Nephron (organoid): ENCODE measurements at regions not wholly inside any gene's neighbourhood (a gene's known extent, or its start where the extent isn't known, plus 50 kb on each side); places are given as distances from the start of the nearest gene placed in this dataset.
"Not testable (repeated sequence)": the region's sequence is repeated elsewhere in the genome, so short reads cannot be mapped to it uniquely, and the experiment has no call there.

ENCODE experiments used
- H3K27ac Mint-ChIP-seq, 3 experiments: 2 replicates each; pipeline ENCODE4 v1.8.0; 2020; ENCODE audit warnings: mixed read lengths in 3 of 3, mild to moderate bottlenecking in 2 of 3, moderate library complexity in 1 of 3
- H3K27me3 Mint-ChIP-seq: 2 replicates; pipeline ENCODE4 v1.8.0; 2021; ENCODE audit warnings: low read depth, mild to moderate bottlenecking, moderate library complexity, mixed read lengths
- H3K36me3 Mint-ChIP-seq: 2 replicates; pipeline ENCODE4 v1.8.0; 2020; ENCODE audit warnings: low read depth, mixed read lengths
- H3K4me1 Mint-ChIP-seq: 2 replicates; pipeline ENCODE4 v1.8.0; 2020; ENCODE audit warnings: mixed read lengths
- H3K4me3 Mint-ChIP-seq, 3 experiments: 2 replicates each; pipeline ENCODE4 v1.8.0; 2020; ENCODE audit warnings: mild to moderate bottlenecking in 3 of 3, mixed read lengths in 3 of 3, moderate library complexity in 2 of 3
- H3K9me3 Mint-ChIP-seq: 2 replicates; pipeline ENCODE4 v1.8.0; 2020; ENCODE audit warnings: mixed read lengths

DNA sequence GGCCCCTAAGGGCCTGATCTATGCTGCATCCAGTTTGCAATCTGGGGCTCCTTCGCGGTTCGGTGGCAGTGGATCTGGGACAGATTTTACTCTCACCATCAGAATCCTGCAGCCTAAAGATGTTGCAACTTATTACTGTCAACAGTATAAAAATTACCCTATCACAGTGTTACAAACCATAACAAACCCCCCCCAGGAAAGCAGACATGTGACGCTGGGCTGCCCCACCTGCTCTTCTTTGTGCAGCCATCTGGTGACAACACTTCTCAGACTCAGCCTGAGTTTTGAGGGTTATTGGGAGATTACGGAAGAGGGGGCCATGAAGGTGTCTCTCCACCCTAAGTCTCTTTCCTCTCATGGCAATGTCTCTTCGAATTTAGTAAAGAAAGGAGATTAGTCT lies 1204.2 kb downstream of the RPIA start:
- H3K36me3 Mint-ChIP-seq, H3K4me1 Mint-ChIP-seq, H3K4me3 Mint-ChIP-seq, H3K27me3 Mint-ChIP-seq, H3K27ac Mint-ChIP-seq, H3K9me3 Mint-ChIP-seq: not testable (repeated sequence)

DNA sequence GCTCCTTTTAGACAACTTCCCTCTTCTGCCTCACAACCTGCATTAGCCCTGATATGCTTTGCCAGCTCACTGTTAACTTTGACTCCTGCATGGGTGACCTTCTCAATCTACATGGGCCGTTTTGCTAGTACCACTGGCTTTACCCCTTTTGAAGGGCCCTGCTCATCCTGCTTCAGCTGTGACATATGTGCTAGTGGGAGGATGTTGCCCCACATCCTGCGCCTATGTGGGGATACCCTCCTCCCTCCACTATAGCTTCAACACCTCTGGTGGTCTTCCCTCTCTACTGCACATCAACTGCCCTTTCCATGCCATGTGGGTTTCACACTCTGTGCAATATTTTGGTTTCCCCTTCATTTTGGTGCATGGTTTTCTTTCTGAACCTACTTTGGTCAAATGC lies 1235.5 kb downstream of the RPIA start:
- not testable (repeated sequence) for H3K9me3 Mint-ChIP-seq, H3K4me1 Mint-ChIP-seq, H3K27me3 Mint-ChIP-seq, H3K27ac Mint-ChIP-seq, H3K4me3 Mint-ChIP-seq, H3K36me3 Mint-ChIP-seq

DNA sequence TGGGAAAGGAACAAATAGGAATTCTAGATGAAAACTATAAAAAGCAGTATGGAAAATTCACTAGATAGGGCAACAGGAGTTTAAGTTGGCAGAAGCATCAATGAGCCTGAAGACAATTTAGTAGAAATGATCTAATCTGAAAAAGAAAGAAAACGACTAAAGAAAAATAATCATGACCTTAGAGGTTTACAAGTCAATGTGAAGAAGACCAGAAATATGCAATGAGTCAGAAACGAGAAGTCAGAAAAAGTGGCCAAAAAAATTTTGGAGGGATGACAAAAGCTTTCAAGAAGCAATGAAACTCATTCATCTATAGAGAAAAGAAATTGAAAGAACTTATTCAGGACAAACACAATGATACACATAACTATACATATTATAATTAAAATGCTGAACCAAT lies 1244.0 kb downstream of the RPIA start:
- H3K4me1 Mint-ChIP-seq, H3K4me3 Mint-ChIP-seq, H3K36me3 Mint-ChIP-seq, H3K27me3 Mint-ChIP-seq, H3K27ac Mint-ChIP-seq: not testable (repeated sequence)
- H3K9me3 Mint-ChIP-seq = peaks cover 13% of the 10 kb centered on the region

DNA sequence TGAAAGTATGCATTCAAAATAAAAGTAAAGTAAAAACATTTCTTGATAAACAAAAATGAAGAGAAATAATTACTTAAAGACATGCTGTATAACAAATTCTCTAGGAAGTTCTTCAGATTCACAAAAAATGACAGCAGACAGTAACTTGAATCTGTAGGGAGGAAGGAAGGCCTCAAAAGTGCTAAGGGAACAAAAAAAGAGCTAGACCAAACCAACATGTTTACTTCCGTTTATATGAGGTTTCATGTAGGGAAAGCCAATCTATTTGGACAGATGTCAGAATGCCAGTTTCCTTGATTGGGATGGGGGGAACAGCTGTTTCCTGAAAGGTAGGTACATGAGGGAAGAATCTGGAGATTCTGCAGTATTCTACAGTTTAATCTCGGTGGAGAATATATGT lies 1244.5 kb downstream of the RPIA start:
- not testable (repeated sequence) for H3K36me3 Mint-ChIP-seq, H3K27me3 Mint-ChIP-seq, H3K4me1 Mint-ChIP-seq, H3K27ac Mint-ChIP-seq, H3K4me3 Mint-ChIP-seq
- H3K9me3 Mint-ChIP-seq = peaks cover 15% of the 10 kb centered on the region

DNA sequence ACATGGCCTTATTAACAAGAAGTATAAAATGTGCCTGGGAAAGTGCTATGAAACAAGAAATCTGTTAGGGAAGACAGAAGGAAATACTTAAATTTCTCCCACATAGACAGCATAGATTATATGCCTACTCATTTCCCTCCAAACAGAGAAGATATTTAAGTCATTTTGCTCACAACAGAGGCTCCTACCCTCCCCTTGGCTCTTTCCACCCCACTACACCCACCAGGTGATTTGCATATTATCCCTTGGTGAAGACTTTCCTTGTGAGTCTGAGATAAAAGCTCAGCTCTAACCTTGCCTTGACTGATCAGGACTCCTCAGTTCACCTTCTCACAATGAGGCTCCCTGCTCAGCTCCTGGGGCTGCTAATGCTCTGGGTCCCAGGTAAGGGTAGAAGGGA lies 1245.1 kb downstream of the RPIA start:
- H3K4me3 Mint-ChIP-seq, H3K36me3 Mint-ChIP-seq, H3K4me1 Mint-ChIP-seq, H3K27me3 Mint-ChIP-seq, H3K27ac Mint-ChIP-seq: not testable (repeated sequence)
- H3K9me3 Mint-ChIP-seq = peaks cover 15% of the 10 kb centered on the region

DNA sequence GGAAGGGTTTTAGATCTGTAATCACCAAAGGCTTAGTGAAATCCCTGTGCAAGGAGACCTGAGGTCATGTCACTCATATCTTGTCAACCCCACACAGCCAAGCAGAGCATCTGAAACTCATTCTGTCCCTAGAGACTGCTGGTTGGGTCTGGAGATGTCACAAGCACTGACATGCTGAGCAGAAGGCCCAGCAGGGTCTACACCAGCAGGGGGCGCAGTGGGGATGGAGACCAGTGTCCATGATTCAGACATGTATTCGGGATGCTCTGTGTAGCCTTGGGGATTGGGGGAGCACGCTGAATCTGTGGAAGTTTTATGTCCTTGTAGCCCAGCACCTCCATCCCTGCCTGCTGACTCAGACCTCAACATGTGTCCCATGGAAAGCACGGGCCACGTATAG lies 1247.3 kb downstream of the RPIA start:
- H3K36me3 Mint-ChIP-seq, H3K4me3 Mint-ChIP-seq, H3K27me3 Mint-ChIP-seq, H3K27ac Mint-ChIP-seq, H3K4me1 Mint-ChIP-seq: not testable (repeated sequence)
- H3K9me3 Mint-ChIP-seq = peaks cover 12% of the 10 kb centered on the region

DNA sequence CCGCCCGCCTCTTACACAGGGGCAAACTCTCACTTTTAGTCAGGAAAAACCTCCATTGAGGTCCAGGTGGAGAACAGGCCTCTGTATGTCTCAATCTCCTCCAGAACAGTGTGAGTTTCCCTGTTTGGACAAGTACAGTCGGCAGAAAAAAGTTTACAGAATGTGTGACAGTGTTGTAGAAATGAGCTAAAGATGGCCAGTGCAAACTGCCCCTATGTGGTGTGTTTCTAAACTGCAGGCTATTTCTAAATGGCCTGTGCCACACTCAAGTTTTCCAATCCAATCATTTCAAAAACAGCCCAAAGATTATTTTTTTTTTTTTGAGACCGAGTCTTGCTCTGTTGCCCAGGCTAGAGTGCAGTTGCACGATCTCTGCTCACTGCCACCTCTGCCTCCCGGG lies 1252.8 kb downstream of the RPIA start:
- not testable (repeated sequence) for H3K4me3 Mint-ChIP-seq, H3K9me3 Mint-ChIP-seq, H3K36me3 Mint-ChIP-seq, H3K27ac Mint-ChIP-seq, H3K27me3 Mint-ChIP-seq, H3K4me1 Mint-ChIP-seq

- not testable (repeated sequence) for H3K4me3 Mint-ChIP-seq, H3K27me3 Mint-ChIP-seq, H3K9me3 Mint-ChIP-seq, H3K4me1 Mint-ChIP-seq, H3K27ac Mint-ChIP-seq, H3K36me3 Mint-ChIP-seq
These were observed 1253.6 kb downstream of the RPIA start for GRCh38 chr2:89945004-89945616.

GRCh38 chr2:89947208-89947815 lies 1255.8 kb downstream of the RPIA start:
- H3K36me3 Mint-ChIP-seq, H3K4me3 Mint-ChIP-seq, H3K9me3 Mint-ChIP-seq, H3K27ac Mint-ChIP-seq, H3K4me1 Mint-ChIP-seq, H3K27me3 Mint-ChIP-seq: not testable (repeated sequence)

GRCh38 chr2:89948102-89948501 lies 1256.6 kb downstream of the RPIA start:
- H3K4me1 Mint-ChIP-seq, H3K36me3 Mint-ChIP-seq, H3K27ac Mint-ChIP-seq, H3K9me3 Mint-ChIP-seq, H3K27me3 Mint-ChIP-seq, H3K4me3 Mint-ChIP-seq: not testable (repeated sequence)

- not testable (repeated sequence) for H3K27ac Mint-ChIP-seq, H3K36me3 Mint-ChIP-seq, H3K27me3 Mint-ChIP-seq, H3K9me3 Mint-ChIP-seq, H3K4me3 Mint-ChIP-seq, H3K4me1 Mint-ChIP-seq
These were observed 1259.3 kb downstream of the RPIA start for GRCh38 chr2:89950807-89951206.

DNA sequence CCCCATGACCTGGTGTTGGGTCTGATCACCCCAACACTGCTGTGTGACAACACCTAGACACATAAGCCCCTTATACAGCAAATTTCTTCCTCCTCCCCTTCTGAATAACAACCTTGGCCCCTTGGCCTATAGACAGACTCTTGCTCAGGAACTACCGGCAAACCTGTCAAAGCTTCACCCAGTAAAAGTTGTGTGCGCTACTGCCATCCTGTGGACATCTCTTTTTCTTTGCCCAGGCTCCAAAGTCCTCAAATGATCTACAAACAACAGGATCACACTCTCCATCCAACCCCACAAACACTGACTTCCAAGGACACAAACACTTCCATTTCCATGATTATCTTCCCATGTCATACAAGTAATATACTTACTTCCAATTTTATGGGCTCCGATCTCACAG lies 1265.8 kb downstream of the RPIA start:
- not testable (repeated sequence) for H3K27ac Mint-ChIP-seq, H3K36me3 Mint-ChIP-seq, H3K4me1 Mint-ChIP-seq, H3K9me3 Mint-ChIP-seq, H3K27me3 Mint-ChIP-seq, H3K4me3 Mint-ChIP-seq

DNA sequence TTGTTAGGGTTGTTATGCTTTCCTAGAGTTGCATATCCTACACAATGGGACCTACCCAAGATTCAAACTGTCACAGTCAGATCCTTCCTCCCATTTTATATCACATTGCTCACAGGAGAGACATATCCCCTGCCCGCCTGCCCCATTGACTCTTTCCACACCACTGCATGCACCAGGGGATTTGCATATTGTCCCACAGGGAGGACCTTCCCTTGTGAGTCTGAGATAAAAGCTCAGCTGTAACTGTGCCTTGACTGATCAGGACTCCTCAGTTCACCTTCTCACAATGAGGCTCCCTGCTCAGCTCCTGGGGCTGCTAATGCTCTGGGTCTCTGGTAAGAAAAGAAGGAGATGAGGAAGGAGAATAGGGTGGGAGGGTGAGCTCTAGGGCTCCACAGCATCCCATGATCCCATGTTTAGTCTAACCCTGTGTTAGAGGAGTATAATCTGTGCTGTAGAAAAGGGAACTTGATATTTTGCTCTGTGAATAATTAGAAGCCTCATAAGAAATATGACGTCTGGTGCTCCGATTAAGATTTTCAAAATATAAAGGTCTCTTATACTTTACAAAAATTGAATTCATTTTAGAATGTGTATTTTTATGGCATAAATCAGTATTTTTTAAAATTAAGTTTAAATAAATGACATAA lies 1268.4 kb downstream of the RPIA start:
- H3K36me3 Mint-ChIP-seq, H3K27me3 Mint-ChIP-seq, H3K4me3 Mint-ChIP-seq, H3K27ac Mint-ChIP-seq, H3K9me3 Mint-ChIP-seq, H3K4me1 Mint-ChIP-seq: not testable (repeated sequence)

- H3K4me3 Mint-ChIP-seq, H3K9me3 Mint-ChIP-seq, H3K27ac Mint-ChIP-seq, H3K27me3 Mint-ChIP-seq, H3K36me3 Mint-ChIP-seq, H3K4me1 Mint-ChIP-seq: not testable (repeated sequence)
These were observed 1269.1 kb downstream of the RPIA start for GRCh38 chr2:89960570-89960969.

- H3K9me3 Mint-ChIP-seq = peaks cover 17% of the 10 kb centered on the region
- H3K27me3 Mint-ChIP-seq, H3K4me1 Mint-ChIP-seq, H3K4me3 Mint-ChIP-seq, H3K27ac Mint-ChIP-seq, H3K36me3 Mint-ChIP-seq: not testable (repeated sequence)
These were observed 1277.1 kb downstream of the RPIA start for GRCh38 chr2:89968567-89968966.

GRCh38 chr2:89969190-89969589 lies 1277.7 kb downstream of the RPIA start:
- not testable (repeated sequence) for H3K4me1 Mint-ChIP-seq

More at GRCh38 chr2:89969190-89969589, 1277.7 kb downstream of the RPIA start:
- not testable (repeated sequence) for H3K36me3 Mint-ChIP-seq, H3K4me3 Mint-ChIP-seq, H3K27ac Mint-ChIP-seq, H3K27me3 Mint-ChIP-seq
- H3K9me3 Mint-ChIP-seq = peaks cover 16% of the 10 kb centered on the region
